Stimulated activated CD8-positive, alpha-beta memory T cell treated with anti-CD3 and anti-CD28 coated beads, Interleukin-7, amount 100 ng/mL, for 1 hour (primary cell): ENCODE measurements at regions not wholly inside any gene's neighbourhood (a gene's known extent, or its start where the extent isn't known, plus 50 kb on each side); places are given as distances from the start of the nearest gene placed in this dataset.

Source experiments
- DNase-seq, 2 donors: peaks; one replicate each; pipeline ENCODE4 v3.0.0-alpha.2; 2020; ENCODE audit warnings: low read depth in 2 of 2

- DNase-seq, result no peak
Measured at GRCh38 chr5:82807021-82807420, 270.2 kb downstream of the TMEM167A start.

- DNase-seq, result no peak
Measured at GRCh38 chr5:82806513-82806912, 270.7 kb downstream of the TMEM167A start.

GRCh38 chr5:82804155-82804690, 273.0 kb downstream of the TMEM167A start:
- no peak for DNase-seq

- DNase-seq, result no peak
Measured at GRCh38 chr5:82802954-82803353, 274.2 kb downstream of the TMEM167A start.

GRCh38 chr5:82800826-82801225, 276.4 kb downstream of the TMEM167A start:
- no peak for DNase-seq

GRCh38 chr5:82799361-82800077, 277.7 kb downstream of the TMEM167A start:
- no peak for DNase-seq

- DNase-seq, result no peak
Measured at GRCh38 chr5:82798676-82799075, 278.5 kb downstream of the TMEM167A start.

- DNase-seq, result no peak
Measured at GRCh38 chr5:82796643-82797416, 280.4 kb downstream of the TMEM167A start.

- DNase-seq, result no peak
Measured at GRCh38 chr5:82794876-82795275, 282.3 kb downstream of the TMEM167A start.

- DNase-seq, result peak in 1 of 2 donors; percentile 8
Measured at GRCh38 chr5:82793808-82794419, 283.3 kb downstream of the TMEM167A start.

GRCh38 chr5:82792096-82792495, 285.1 kb downstream of the TMEM167A start:
- DNase-seq, result no peak

- no peak for DNase-seq
Measured at GRCh38 chr5:82789095-82789494, 288.1 kb downstream of the TMEM167A start.

GRCh38 chr5:82786748-82787147, 290.4 kb downstream of the TMEM167A start:
- DNase-seq, result no peak

GRCh38 chr5:82785882-82786509, 291.2 kb downstream of the TMEM167A start:
- DNase-seq, result no peak

GRCh38 chr5:82785456-82785855, 291.7 kb downstream of the TMEM167A start:
- DNase-seq, result no peak

- no peak for DNase-seq
Measured at GRCh38 chr5:82784521-82784920, 292.7 kb downstream of the TMEM167A start.

- no peak for DNase-seq
Measured at GRCh38 chr5:82777106-82777505, 300.1 kb downstream of the TMEM167A start.

GRCh38 chr5:82772281-82772680, 304.9 kb downstream of the TMEM167A start:
- DNase-seq, result no peak

- DNase-seq, result no peak
Measured at GRCh38 chr5:82766206-82766605, 311.0 kb downstream of the TMEM167A start.

GRCh38 chr5:82765765-82766164, 311.4 kb downstream of the TMEM167A start:
- no peak for DNase-seq

- DNase-seq, result no peak
Measured at GRCh38 chr5:82760856-82761255, 316.3 kb downstream of the TMEM167A start.

- no peak for DNase-seq
Measured at GRCh38 chr5:82758881-82759280, 318.3 kb downstream of the TMEM167A start.
